Neural cell (in vitro differentiated cells): ENCODE measurements at regions not wholly inside any gene's neighbourhood (a gene's known extent, or its start where the extent isn't known, plus 50 kb on each side); places are given as distances from the start of the nearest gene placed in this dataset.

ENCODE experiments used
- H2AFZ ChIP-seq: fragments of 200-600, 300-800 bp; sonication (generic), shearing (Covaris generic); 2 replicates; pipeline ENCODE4 v1.6.0; 2014; ENCODE audit warnings: low read depth, mild to moderate bottlenecking, antibody characterized with exemption, low read length, moderate library complexity
- H3F3A ChIP-seq: fragments of 200-600 bp; shearing (Covaris generic); 2 replicates; pipeline ENCODE4 v1.6.1; 2016; ENCODE audit warnings: mild to moderate bottlenecking, moderate library complexity, mixed read lengths, antibody characterized with exemption, low read length; ENCODE audit not compliant: insufficient read depth, poor library complexity, severe bottlenecking
- H3K27ac ChIP-seq: fragments of 200-600, 300-800 bp; sonication (generic), shearing (Covaris generic); 2 replicates; pipeline ENCODE4 v1.5.1; 2014; ENCODE audit warnings: mild to moderate bottlenecking, low read length, moderate library complexity
- H3K27me3 ChIP-seq: fragments of 300-800, 200-600 bp; sonication (generic), shearing (Covaris generic); 2 replicates; pipeline ENCODE4 v1.6.0; 2014; ENCODE audit warnings: mild to moderate bottlenecking, low read depth, low read length, moderate library complexity; ENCODE audit not compliant: insufficient read depth
- H3K36me3 ChIP-seq: fragments of 300-800, 200-600 bp; sonication (generic), shearing (Covaris generic); 2 replicates; pipeline ENCODE4 v1.5.1; 2014; ENCODE audit warnings: mild to moderate bottlenecking, antibody characterized with exemption, low read length, moderate library complexity; ENCODE audit not compliant: insufficient read depth
- H3K4me2 ChIP-seq: fragments of 300-800, 200-600 bp; sonication (generic), shearing (Covaris generic); 2 replicates; pipeline ENCODE4 v1.6.0; 2014; ENCODE audit warnings: mild to moderate bottlenecking, low read length
- H3K4me3 ChIP-seq: fragments of 300-800, 200-600 bp; sonication (generic), shearing (Covaris generic); 2 replicates; pipeline ENCODE4 v1.5.1; 2014; ENCODE audit warnings: mild to moderate bottlenecking, low read length, moderate library complexity
- H3K79me2 ChIP-seq: fragments of 200-600 bp; shearing (Covaris generic); replicated peaks from 2 replicates; pipeline ENCODE4 v1.6.0; 2014; ENCODE audit warnings: mild to moderate bottlenecking, low read length, moderate library complexity; ENCODE audit not compliant: insufficient read depth
- H3K9ac ChIP-seq: fragments of 300-800, 200-600 bp; sonication (generic), shearing (Covaris generic); 2 replicates; pipeline ENCODE4 v1.6.1; 2016; ENCODE audit warnings: mild to moderate bottlenecking, low read length, mixed read lengths
- H3K9me2 ChIP-seq: fragments of 200-600 bp; shearing (Covaris generic); 2 replicates; pipeline ENCODE4 v1.6.1; 2016; ENCODE audit warnings: mild to moderate bottlenecking, low read length, mixed read lengths; ENCODE audit not compliant: insufficient read depth
- H3K9me3 ChIP-seq: fragments of 200-600, 300-800 bp; sonication (generic), shearing (Covaris generic); 2 replicates; pipeline ENCODE4 v1.6.1; 2016; ENCODE audit warnings: mild to moderate bottlenecking, mixed run types, low read length, moderate library complexity, mixed read lengths
- H4K20me1 ChIP-seq: fragments of 200-600 bp; shearing (Covaris generic); 2 replicates; pipeline ENCODE4 v1.6.1; 2016; ENCODE audit warnings: mild to moderate bottlenecking, mixed run types; ENCODE audit not compliant: insufficient read depth
- CTCF ChIP-seq: fragments of 450-650 bp; IDR thresholded peaks from 2 replicates; pipeline ENCODE4 v1.5.1; 2014; ENCODE audit warnings: antibody characterized with exemption, mild to moderate bottlenecking, moderate library complexity; ENCODE audit not compliant: poor library complexity, severe bottlenecking
- EP300 ChIP-seq: fragments of 450-650 bp; conservative IDR thresholded peaks from 2 replicates; pipeline ENCODE4 v1.6.1; 2014; ENCODE audit warnings: antibody characterized with exemption, mild to moderate bottlenecking, moderate library complexity; ENCODE audit not compliant: poor library complexity, severe bottlenecking
- EZH2 ChIP-seq: fragments of 200-600, 300-800 bp; shearing (Covaris generic), sonication (generic); IDR thresholded peaks from 2 replicates; pipeline ENCODE4 v1.6.1; 2014; ENCODE audit warnings: antibody characterized with exemption, low read length, borderline replicate concordance, mild to moderate bottlenecking; ENCODE audit not compliant: insufficient read depth, poor library complexity, severe bottlenecking
- MXI1 ChIP-seq: fragments of 450-650 bp; conservative IDR thresholded peaks from 2 replicates; pipeline ENCODE4 v1.6.1; 2014; ENCODE audit warnings: antibody characterized with exemption, mild to moderate bottlenecking; ENCODE audit not compliant: poor library complexity, severe bottlenecking
- POLR2AphosphoS5 ChIP-seq: IDR thresholded peaks from 2 replicates; pipeline ENCODE4 v1.6.1; 2012
- RAD21 ChIP-seq: fragments of 450-650 bp; conservative IDR thresholded peaks from 2 replicates; pipeline ENCODE4 v1.6.1; 2014; ENCODE audit warnings: antibody characterized with exemption, mild to moderate bottlenecking, moderate library complexity
- REST ChIP-seq: IDR thresholded peaks from 2 replicates; pipeline ENCODE4 v1.6.1; 2012; ENCODE audit warnings: borderline replicate concordance
- SMC3 ChIP-seq: fragments of 450-650 bp; conservative IDR thresholded peaks from 2 replicates; pipeline ENCODE4 v1.6.1; 2014; ENCODE audit warnings: antibody characterized with exemption, mild to moderate bottlenecking, moderate library complexity; ENCODE audit not compliant: poor library complexity
- TAF1 ChIP-seq: IDR thresholded peaks from 2 replicates; pipeline ENCODE4 v1.6.1; 2012; ENCODE audit warnings: low read depth

GRCh38 chr7:47150497-47151260, 431.2 kb downstream of the TNS3 start:
- no peak overlapping the region for H3K4me2 ChIP-seq
- no peaks in the 10 kb centered on the region for H3K9me2 ChIP-seq
- no peaks in the 10 kb centered on the region for H4K20me1 ChIP-seq
- no peak overlapping the region for H2AFZ ChIP-seq
- H3K79me2 ChIP-seq: no peaks in the 10 kb centered on the region
- H3K9me3 ChIP-seq: no peaks in the 10 kb centered on the region
- H3K4me3 ChIP-seq: no peak overlapping the region
- TF ChIP-seq TAF1: no peak
- no peak for TF ChIP-seq EP300
- no peak for TF ChIP-seq SMC3
- no peak for TF ChIP-seq CTCF
- TF ChIP-seq EZH2: no peak
- TF ChIP-seq RAD21: no peak
- no peak for TF ChIP-seq POLR2AphosphoS5
- TF ChIP-seq MXI1: no peak
- no peak for TF ChIP-seq REST
- no peak overlapping the region for H3K27ac ChIP-seq
- no peaks in the 10 kb centered on the region for H3K36me3 ChIP-seq
- no peak overlapping the region for H3K9ac ChIP-seq
- H3F3A ChIP-seq: no peaks in the 10 kb centered on the region
- H3K27me3 ChIP-seq: no peaks in the 10 kb centered on the region

- TF ChIP-seq POLR2AphosphoS5 (no peak), MXI1 (no peak), REST (no peak), EZH2 (no peak), RAD21 (no peak), CTCF (no peak), EP300 (no peak), SMC3 (no peak), TAF1 (no peak)
- H3K9me3 ChIP-seq: no peaks in the 10 kb centered on the region
- no peak overlapping the region for H3K4me2 ChIP-seq
- no peak overlapping the region for H2AFZ ChIP-seq
- no peaks in the 10 kb centered on the region for H3K9me2 ChIP-seq
- H3F3A ChIP-seq: no peaks in the 10 kb centered on the region
- H3K27me3 ChIP-seq: no peaks in the 10 kb centered on the region
- no peak overlapping the region for H3K27ac ChIP-seq
- H4K20me1 ChIP-seq: no peaks in the 10 kb centered on the region
- H3K4me3 ChIP-seq: no peak overlapping the region
- H3K79me2 ChIP-seq: no peaks in the 10 kb centered on the region
- no peak overlapping the region for H3K9ac ChIP-seq
- H3K36me3 ChIP-seq: no peaks in the 10 kb centered on the region
These were observed 431.9 kb downstream of the TNS3 start for GRCh38 chr7:47149971-47150370.
